GM12878 (cell line): ENCODE measurements at regions not wholly inside any gene's neighbourhood (a gene's known extent, or its start where the extent isn't known, plus 50 kb on each side); places are given as distances from the start of the nearest gene placed in this dataset.

ENCODE experiments used
- ATAC-seq: fragments of 200-7000 bp; cut with Tn5 transposase; 3 replicates; pipeline ENCODE4 v1.9.1; 2020; ENCODE audit warnings: mild to moderate bottlenecking, moderate library complexity
- BruUV-seq: library from RNA; stranded (reverse); fragments of 400-500 nt; replicated peaks from 2 replicates; lab custom pipeline; 2021; lab: Mats Ljungman, UMichigan
- CTCF ChIA-PET: fragments of 300-600 bp; sonication (Branson Sonifier 250); formaldehyde crosslinking; extraction: SDS; loops from one replicate; lab custom pipeline; 2021; ENCODE audit warnings: inconsistent platforms; lab: Yijun Ruan, JAX
- POLR2A ChIA-PET: fragments of 350-600 bp; formaldehyde crosslinking; extraction: SDS; loops from one replicate; lab custom pipeline; 2021; ENCODE audit warnings: inconsistent platforms; lab: Charles Lee
- RAD21 ChIA-PET: fragments of 300-600 bp; sonication (Branson Sonifier 250); formaldehyde crosslinking; loops from one replicate; lab custom pipeline; 2023; ENCODE audit warnings: antibody characterized with exemption; ENCODE audit not compliant: unreplicated experiment; lab: Charles Lee
- SMC1A ChIA-PET: fragments of 300-600 bp; sonication (Branson Sonifier 250); formaldehyde crosslinking; loops from one replicate; lab custom pipeline; 2023; ENCODE audit not compliant: unreplicated experiment, uncharacterized antibody; lab: Charles Lee
- DNase-seq: peaks from one replicate; pipeline ENCODE4 v3.0.0-alpha.2; 2011; ENCODE audit warnings: low read depth, low spot score
- FAIRE-seq: peaks from 3 replicates; lab custom pipeline; 2011; peaks lifted over from hg19 to GRCh38; lab: Jason Lieb, UNC
- H2AFZ ChIP-seq: 2 replicates; pipeline ENCODE4 v1.6.0; 2011; ENCODE audit warnings: low read depth, low read length, control low read depth; ENCODE audit not compliant: control insufficient read depth
- H3K27ac ChIP-seq: 2 replicates; pipeline ENCODE4 v1.5.1; 2011; ENCODE audit warnings: control low read depth; ENCODE audit not compliant: control insufficient read depth, insufficient read depth
- H3K27me3 ChIP-seq, 2 experiments: replicated peaks in 1 of 2; 2 replicates each; pipeline versions ENCODE4 v1.6.0 to v1.6.1; 2011; ENCODE audit warnings: low read length in 1 of 2; ENCODE audit not compliant: control insufficient read depth in 2 of 2, insufficient read depth in 2 of 2
- H3K36me3 ChIP-seq, 2 experiments: 2 replicates each; pipeline ENCODE4 v1.5.1; 2011; ENCODE audit warnings: low read length in 1 of 2; ENCODE audit not compliant: control insufficient read depth in 2 of 2, insufficient read depth in 2 of 2
- H3K4me1 ChIP-seq: 2 replicates; pipeline ENCODE4 v1.6.1; 2011; ENCODE audit warnings: mild to moderate bottlenecking, low read length, moderate library complexity, mixed read lengths; ENCODE audit not compliant: control insufficient read depth, insufficient read depth
- H3K4me2 ChIP-seq: 2 replicates; pipeline ENCODE4 v1.6.0; 2011; ENCODE audit warnings: control low read depth; ENCODE audit not compliant: control insufficient read depth, insufficient read depth
- H3K4me3 ChIP-seq: fragments of 200-600 bp; sonication (generic); 2 replicates; pipeline ENCODE4 v1.5.1; 2016
- H3K79me2 ChIP-seq: 2 replicates; pipeline ENCODE4 v1.6.0; 2011; ENCODE audit warnings: low read length; ENCODE audit not compliant: control insufficient read depth, insufficient read depth
- H3K9ac ChIP-seq: 2 replicates; pipeline ENCODE4 v1.8.0; 2011; ENCODE audit warnings: low read length, control low read depth, mixed read lengths; ENCODE audit not compliant: control insufficient read depth, insufficient read depth
- H3K9me3 ChIP-seq: replicated peaks from 3 replicates; pipeline ENCODE4 v1.5.1; 2011; ENCODE audit warnings: mild to moderate bottlenecking, low read length; ENCODE audit not compliant: control insufficient read depth, insufficient read depth
- H4K20me1 ChIP-seq: 2 replicates; pipeline ENCODE4 v1.6.0; 2011; ENCODE audit not compliant: control insufficient read depth, insufficient read depth
- ATF7 ChIP-seq: fragments of 450-650 bp; IDR thresholded peaks from 2 replicates; pipeline ENCODE4 v1.6.1; 2016; ENCODE audit warnings: low read depth, mild to moderate bottlenecking
- BACH1 ChIP-seq: fragments of 450-650 bp; IDR thresholded peaks from 2 replicates; pipeline ENCODE4 v1.6.1; 2017; ENCODE audit warnings: mild to moderate bottlenecking, borderline replicate concordance
- BCL11A ChIP-seq: IDR thresholded peaks from 2 replicates; pipeline ENCODE4 v1.6.1; 2011; ENCODE audit warnings: low read depth, low read length
- BMI1 ChIP-seq: fragments of 450-650 bp; IDR thresholded peaks from 2 replicates; pipeline ENCODE4 v1.6.1; 2016; ENCODE audit warnings: mild to moderate bottlenecking, moderate library complexity, borderline replicate concordance
- CHD2 ChIP-seq: IDR thresholded peaks from 2 replicates; pipeline ENCODE4 v1.6.1; 2011; ENCODE audit warnings: low read depth, low read length, improper control_type of control experiment, borderline replicate concordance
- CREM ChIP-seq: IDR thresholded peaks from 2 replicates; pipeline ENCODE4 v1.6.1; 2014; ENCODE audit warnings: antibody characterized with exemption, low read depth
- DPF2 ChIP-seq: fragments of 450-650 bp; IDR thresholded peaks from 2 replicates; pipeline ENCODE4 v1.6.1; 2017; ENCODE audit warnings: mild to moderate bottlenecking
- EP300 ChIP-seq, 2 experiments: fragments of 150-350 bp in 1 of 2; IDR thresholded peaks; 2 replicates each; pipeline ENCODE4 v1.6.1; 2011 to 2012; ENCODE audit warnings: low read depth in 2 of 2, low read length in 2 of 2, borderline replicate concordance in 1 of 2, improper control_type of control experiment in 1 of 2, inconsistent platforms in 1 of 2; ENCODE audit not compliant: control insufficient read depth in 1 of 2
- ESRRA ChIP-seq: IDR thresholded peaks from 2 replicates; pipeline ENCODE4 v1.6.1; 2012; ENCODE audit warnings: mild to moderate bottlenecking, low read length, improper control_type of control experiment
- IKZF1 ChIP-seq: fragments of 450-650 bp; conservative IDR thresholded peaks from 2 replicates; pipeline ENCODE4 v1.6.1; 2017; ENCODE audit warnings: antibody characterized with exemption, mild to moderate bottlenecking
- IKZF2 ChIP-seq, 2 experiments: fragments of 450-650 bp; IDR thresholded peaks; 2 replicates each; pipeline ENCODE4 v1.6.1; 2017; ENCODE audit warnings: mild to moderate bottlenecking in 2 of 2, moderate library complexity in 2 of 2
- JUND ChIP-seq: IDR thresholded peaks from 2 replicates; pipeline ENCODE4 v1.6.1; 2012; ENCODE audit warnings: low read depth, mild to moderate bottlenecking, low read length, improper control_type of control experiment, moderate library complexity
- KAT2A ChIP-seq: conservative IDR thresholded peaks from 2 replicates; pipeline ENCODE4 v1.6.1; 2011; ENCODE audit warnings: low read depth, low read length; ENCODE audit not compliant: control insufficient read depth
- MLLT1 ChIP-seq: fragments of 450-650 bp; IDR thresholded peaks from 2 replicates; pipeline ENCODE4 v1.6.1; 2016; ENCODE audit warnings: mild to moderate bottlenecking
- MTA2 ChIP-seq: fragments of 450-650 bp; IDR thresholded peaks from 2 replicates; pipeline ENCODE4 v1.6.1; 2016; ENCODE audit warnings: low read depth, mild to moderate bottlenecking, moderate library complexity
- NKRF ChIP-seq: fragments of 450-650 bp; conservative IDR thresholded peaks from 2 replicates; pipeline ENCODE4 v1.6.1; 2017; ENCODE audit warnings: mild to moderate bottlenecking, moderate library complexity
- PML ChIP-seq: IDR thresholded peaks from 2 replicates; pipeline ENCODE4 v1.6.1; 2012; ENCODE audit warnings: low read length, inconsistent platforms
- RELB ChIP-seq: fragments of 450-650 bp; IDR thresholded peaks from 2 replicates; pipeline ENCODE4 v1.6.1; 2017; ENCODE audit warnings: low read depth, mild to moderate bottlenecking, moderate library complexity
- SIN3A ChIP-seq: IDR thresholded peaks from 2 replicates; pipeline ENCODE4 v1.6.1; 2012; ENCODE audit warnings: low read depth, low read length, improper control_type of control experiment
- SPI1 ChIP-seq: IDR thresholded peaks from 2 replicates; pipeline ENCODE4 v1.6.1; 2011; ENCODE audit warnings: low read depth, mild to moderate bottlenecking, low read length, moderate library complexity, borderline replicate concordance; ENCODE audit not compliant: insufficient read depth
- SREBF1 ChIP-seq: IDR thresholded peaks from 2 replicates; pipeline ENCODE4 v1.6.1; 2012; ENCODE audit warnings: mild to moderate bottlenecking, low read length
- SUPT20H ChIP-seq: IDR thresholded peaks from 2 replicates; pipeline ENCODE4 v1.6.1; 2011; ENCODE audit warnings: low read depth, mild to moderate bottlenecking, low read length, moderate library complexity, borderline replicate concordance; ENCODE audit not compliant: control insufficient read depth
- TARDBP ChIP-seq: IDR thresholded peaks from 2 replicates; pipeline ENCODE4 v1.6.1; 2016; ENCODE audit warnings: borderline replicate concordance
- in situ Hi-C: fragments of 300-500 bp; cut with MboI; formaldehyde crosslinking; loops from 9 replicates; pipeline ENCODE4 v1.14.3; 2018; ENCODE audit warnings: mixed read lengths
- intact Hi-C: fragments of 100-400 bp; cut with micrococcal nuclease; formaldehyde crosslinking; loops from one replicate; pipeline ENCODE4 v1.14.2; 2022; ENCODE audit not compliant: unreplicated experiment

- Histone ChIP-seq H3K4me2 (no peak overlapping the region), H3K27ac (no peak overlapping the region), H4K20me1 (no peaks in the 10 kb centered on the region), H3K4me1 (no peaks in the 10 kb centered on the region), H3K9ac (no peak overlapping the region), H2AFZ (no peak overlapping the region), H3K9me3 (no peaks in the 10 kb centered on the region), H3K36me3 (no peaks in the 10 kb centered on the region), H3K27me3 (no peaks in the 10 kb centered on the region), H3K4me3 (no peak overlapping the region), H3K79me2 (no peaks in the 10 kb centered on the region)
- DNase-seq: no peak
- in situ Hi-C loops: no loop called here
- ATAC-seq: peak; percentile 80
- BruUV-seq: no TSS peak
- ChIA-PET POLR2A (no interaction called here), SMC1A (interaction anchor here (0.7 to 1.9 kb wide), 3 partner anchors 18 to 371 kb away, joined by 3 to 8 read pairs (median 3); no protein-coding TSS in a partner anchor), CTCF (no interaction called here), RAD21 (interaction anchor here (1.0 kb wide), 1 partner anchor 21 kb away, joined by 3 read pairs; no protein-coding TSS in a partner anchor)
- intact Hi-C loops: no loop called here
- FAIRE-seq: no peak
- TF ChIP-seq ESRRA (no peak), MTA2 (peak; percentile 96), MLLT1 (no peak), TARDBP (no peak), BCL11A (peak; percentile 64; the same call in 1 of the 2 replicates), KAT2A (no peak), NKRF (0 out of 2 replicates have a peak, but pooled peaks have one; percentile 21), BMI1 (peak; percentile 80), JUND (peak; percentile 60; the same call in 1 of the 2 replicates), SPI1 (peak; percentile 70; the same call in 1 of the 2 replicates), SREBF1 (no peak), ATF7 (0 out of 2 replicates have a peak, but pooled peaks have one; percentile 12), CREM (no peak), SUPT20H (no peak), PML (no peak), IKZF2 (IDR thresholded peaks at IDR 0.05) (peak; percentile 52 to 68; a peak in 3 of 4 replicates), DPF2 (peak; percentile 93), SIN3A (no peak), CHD2 (0 out of 2 replicates have a peak, but pooled peaks have one; percentile 13), EP300 (IDR thresholded peaks at IDR 0.05; ENCODE audit: borderline replicate concordance in 1 of 2, control insufficient read depth in 1 of 2, low read depth in 2 of 2, low read length in 2 of 2) (peak; percentile 15 to 79; a peak in 2 of 4 replicates), IKZF1 (peak; percentile 65), BACH1 (peak; percentile 40; the same call in 1 of the 2 replicates), RELB (peak; percentile 89)
Measured at GRCh38 chr14:83533734-83534133, 1996.2 kb upstream of the FLRT2 start.
